ENCODE measurements at regions not wholly inside any gene's neighbourhood (a gene's known extent, or its start where the extent isn't known, plus 50 kb on each side); places are given as distances from the start of the nearest gene placed in this dataset.
"Not testable (repeated sequence)": the region's sequence is repeated elsewhere in the genome, so short reads cannot be mapped to it uniquely, and the experiment has no call there.

DNA sequence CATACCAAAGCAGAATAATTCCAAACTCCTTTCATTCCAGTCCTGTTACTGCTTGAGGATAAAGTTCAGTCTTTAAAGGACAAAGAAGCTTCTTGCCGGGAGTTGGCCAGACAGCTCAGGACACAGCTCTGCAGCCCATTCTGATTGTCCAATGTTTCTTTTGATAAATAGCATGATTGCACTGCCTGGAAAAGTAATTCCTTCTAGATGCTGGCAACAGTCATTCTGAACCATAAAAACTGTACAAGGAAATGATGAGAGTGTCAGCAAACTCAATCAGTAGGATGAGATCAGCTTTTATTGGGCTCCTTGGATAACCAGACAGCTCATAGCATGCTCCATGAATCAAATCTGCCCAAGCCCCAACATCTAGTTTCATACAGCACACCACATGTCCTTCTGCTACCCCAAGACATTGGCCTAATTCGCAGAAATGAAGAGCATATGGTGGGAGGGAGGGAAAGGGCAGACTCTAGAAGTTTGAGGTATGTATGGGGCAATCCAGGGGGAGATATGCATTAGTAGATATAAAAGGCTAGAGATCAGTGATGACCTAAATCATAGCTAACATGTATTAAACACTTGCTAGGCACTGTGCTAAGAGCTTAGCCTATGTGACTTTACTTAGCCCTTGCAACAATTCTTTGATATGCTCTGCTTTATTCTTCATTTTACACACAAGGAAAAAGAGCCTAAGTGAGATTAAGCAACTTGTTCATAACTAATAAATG, 219.9 kb upstream of the NREP start:
- no peak for DNase-seq (ENCODE audit: low read depth)

DNA sequence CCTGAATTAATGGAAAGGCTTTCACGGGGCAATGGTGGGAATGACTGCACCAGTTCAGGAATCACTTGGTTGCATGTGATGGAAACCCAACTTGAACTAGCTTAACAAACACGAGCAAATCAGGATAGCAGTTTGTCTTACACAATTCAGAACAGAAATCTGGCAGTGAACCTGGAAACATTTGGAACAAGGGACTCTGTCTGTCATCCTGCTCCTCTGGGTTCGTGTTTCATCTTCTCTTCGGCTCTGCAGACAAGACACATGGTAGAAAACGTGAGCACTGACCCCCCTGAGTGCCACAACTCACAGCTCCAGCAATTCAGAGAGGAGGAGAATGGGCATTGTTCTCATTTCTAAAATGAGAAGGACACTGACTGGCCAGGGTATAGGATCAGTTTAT, 218.1 kb upstream of the NREP start:
- no peak for DNase-seq (ENCODE audit: low read depth)

DNA sequence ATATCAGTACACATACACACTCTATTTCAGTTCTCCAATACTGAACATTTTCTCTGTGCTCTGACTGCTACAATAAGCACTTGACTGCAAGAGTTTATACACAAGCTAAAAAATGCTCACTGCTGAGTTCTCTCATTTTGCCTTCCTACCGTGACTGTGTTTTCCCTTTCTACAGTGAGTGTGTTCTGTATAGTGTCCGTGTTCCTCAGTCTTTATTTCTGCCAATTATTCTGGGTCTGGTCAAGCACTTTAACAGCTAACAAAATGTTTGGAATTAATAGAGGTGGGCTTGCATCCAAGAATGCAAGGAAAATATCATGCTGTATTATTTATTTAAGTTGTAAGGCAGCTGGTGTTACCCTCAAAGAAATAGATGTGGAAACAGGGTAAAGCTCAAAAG, 217.0 kb upstream of the NREP start:
- no peak for DNase-seq (ENCODE audit: low read depth)

DNA sequence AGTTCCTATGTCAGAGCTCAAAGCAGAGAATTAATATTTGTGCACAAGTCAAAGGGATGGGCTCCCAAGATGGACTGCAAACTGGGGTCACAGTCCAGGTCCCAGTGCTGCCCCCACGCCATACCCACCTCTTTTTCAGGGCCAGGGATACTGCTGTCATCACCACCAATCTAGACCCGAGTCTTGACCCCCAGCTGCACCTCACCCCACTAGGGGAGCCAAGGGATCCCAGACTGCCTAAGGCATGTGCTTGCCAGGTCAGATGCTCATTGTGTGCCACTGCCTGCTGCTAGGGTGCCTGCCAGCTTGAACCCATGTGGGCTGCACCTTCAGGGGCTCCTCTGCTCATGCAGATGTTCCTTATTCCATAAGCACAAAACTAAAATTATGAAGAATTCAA, 215.6 kb upstream of the NREP start:
- no peak for DNase-seq (ENCODE audit: low read depth)

DNA sequence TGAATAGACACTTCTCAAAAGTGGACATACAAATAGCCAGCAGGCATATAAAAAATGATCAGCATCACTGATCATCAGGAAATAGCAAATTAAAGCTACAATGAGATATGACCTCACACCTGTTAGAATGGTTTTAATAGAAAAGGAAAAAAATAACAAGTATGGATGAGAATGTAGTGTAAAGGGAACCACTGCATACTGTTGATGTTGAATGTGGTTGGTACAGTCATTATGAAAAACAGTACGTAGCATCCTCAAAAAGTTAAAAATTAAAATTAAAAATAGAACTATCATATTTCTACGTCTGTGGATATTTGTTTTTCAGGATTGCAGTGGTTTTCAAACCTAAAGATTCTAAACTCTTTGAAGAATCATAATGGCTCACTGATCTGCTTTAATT, 215.1 kb upstream of the NREP start:
- DNase-seq (ENCODE audit: low read depth) = no peak

DNA sequence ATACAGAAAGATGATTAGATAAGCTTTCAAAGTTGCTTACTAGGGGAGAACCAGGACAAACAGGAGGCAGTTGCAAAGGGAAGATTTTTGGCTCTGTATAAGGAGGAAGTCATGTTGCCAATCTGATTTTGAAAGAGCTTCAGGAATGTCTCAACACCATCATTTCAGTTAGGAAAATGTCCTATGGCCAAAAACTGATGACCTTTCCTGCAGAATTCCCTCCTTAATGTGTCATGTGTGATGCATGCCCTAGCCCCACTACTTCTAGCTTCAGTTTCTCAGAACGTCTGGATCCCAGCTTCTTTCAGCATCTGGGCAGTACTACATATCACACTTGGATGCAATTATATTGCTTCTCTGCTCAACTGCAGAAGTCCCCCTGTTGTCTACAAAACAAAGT, 211.5 kb upstream of the NREP start:
- no peak for DNase-seq (ENCODE audit: low read depth)

DNA sequence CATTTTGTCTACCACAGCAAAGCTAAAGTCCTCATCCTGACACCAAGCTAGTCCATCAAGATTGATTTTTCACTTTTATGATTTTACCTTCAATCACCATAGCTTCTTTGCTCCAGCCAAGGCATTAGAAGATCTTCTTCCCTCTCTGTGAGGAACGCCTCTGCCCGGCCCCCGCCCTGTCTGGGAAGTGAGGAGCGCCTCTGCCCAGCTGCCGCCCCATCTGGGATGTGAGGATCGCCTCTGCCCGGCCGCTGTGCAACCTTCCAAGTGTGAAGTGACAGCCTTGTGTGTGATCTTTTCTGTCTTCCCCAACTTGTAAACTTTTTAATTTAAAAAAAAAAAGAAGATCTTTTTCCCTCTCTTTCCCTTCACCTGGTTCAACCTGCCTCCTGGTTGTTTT, 210.5 kb upstream of the NREP start:
- no peak for DNase-seq (ENCODE audit: low read depth)

DNA sequence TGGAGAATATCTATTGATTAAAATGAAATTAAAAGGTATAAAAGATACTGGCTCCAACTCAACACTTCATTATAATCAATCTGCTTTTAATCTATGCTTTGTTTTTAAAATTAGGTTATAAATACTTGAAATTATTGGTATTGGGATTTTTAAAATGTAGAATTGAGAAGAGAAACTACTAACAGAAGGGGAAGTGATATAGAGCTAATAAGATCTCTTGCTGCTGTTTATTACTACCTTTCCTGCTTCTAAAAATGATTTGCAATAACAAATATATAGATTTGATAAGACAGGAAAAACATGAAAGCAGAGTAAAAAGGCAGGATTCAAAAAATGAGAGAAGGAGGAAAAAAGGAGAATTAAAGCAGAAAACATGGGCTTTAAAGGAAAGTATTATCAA, 209.3 kb upstream of the NREP start:
- DNase-seq (ENCODE audit: low read depth) = no peak

DNA sequence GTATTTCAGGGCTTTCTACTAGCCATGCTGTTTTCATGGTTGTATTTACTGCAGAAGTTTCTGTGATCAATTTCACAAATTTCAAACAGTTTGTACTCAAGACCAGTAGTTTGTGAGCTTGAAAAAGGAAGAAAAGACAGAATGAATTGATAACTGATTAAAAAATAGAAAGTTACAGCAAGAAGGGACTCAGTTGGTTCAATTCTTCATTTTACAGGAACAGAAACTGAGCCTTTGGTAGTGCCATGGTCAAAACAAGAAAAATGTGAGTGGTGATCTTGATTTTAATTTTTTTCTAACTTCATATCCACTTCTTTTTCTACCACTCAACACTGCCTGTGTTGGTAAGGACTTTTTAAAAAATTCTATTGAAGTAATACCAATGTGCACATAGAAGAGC, 206.6 kb upstream of the NREP start:
- DNase-seq (ENCODE audit: low read depth) = no peak

DNA sequence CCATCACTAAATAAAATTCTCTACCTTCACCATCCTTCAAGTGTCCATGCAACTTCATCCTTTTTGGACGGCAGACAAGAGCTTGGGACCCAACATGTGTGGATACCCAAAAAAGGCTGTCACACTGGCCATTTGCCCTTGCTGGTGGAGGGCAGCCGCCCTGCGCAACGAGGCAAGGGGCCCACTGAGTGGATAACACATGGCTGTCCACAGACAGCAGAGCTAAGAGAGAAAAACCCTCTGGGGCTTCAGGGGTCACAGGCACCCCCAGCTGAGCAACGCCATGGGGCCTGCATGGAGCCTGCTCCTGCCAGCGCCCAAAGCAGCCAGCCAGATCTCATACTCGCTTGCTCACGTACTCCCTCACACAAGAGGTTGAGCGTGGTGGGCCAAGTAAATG, 205.9 kb upstream of the NREP start:
- no peak for DNase-seq (ENCODE audit: low read depth)

DNA sequence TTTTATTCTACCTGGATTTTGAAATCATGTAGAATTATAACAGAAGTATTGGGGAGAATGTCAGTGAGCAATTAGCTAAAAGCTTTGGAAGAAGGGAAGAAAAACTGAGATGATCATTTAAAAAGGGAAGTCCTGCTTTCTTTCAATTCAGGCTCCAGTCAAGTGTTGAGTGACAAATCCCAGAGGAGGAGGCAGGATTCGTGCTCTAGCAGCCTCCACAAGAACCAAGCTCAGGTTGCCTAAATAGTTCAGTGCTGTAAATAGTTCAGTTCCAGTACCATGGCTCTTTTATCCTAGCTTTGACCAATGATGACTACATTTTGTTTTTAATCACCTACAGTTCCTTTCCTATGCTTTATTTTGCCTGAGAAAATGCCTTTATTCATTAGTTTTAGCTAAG, 204.9 kb upstream of the NREP start:
- DNase-seq (ENCODE audit: low read depth) = no peak

DNA sequence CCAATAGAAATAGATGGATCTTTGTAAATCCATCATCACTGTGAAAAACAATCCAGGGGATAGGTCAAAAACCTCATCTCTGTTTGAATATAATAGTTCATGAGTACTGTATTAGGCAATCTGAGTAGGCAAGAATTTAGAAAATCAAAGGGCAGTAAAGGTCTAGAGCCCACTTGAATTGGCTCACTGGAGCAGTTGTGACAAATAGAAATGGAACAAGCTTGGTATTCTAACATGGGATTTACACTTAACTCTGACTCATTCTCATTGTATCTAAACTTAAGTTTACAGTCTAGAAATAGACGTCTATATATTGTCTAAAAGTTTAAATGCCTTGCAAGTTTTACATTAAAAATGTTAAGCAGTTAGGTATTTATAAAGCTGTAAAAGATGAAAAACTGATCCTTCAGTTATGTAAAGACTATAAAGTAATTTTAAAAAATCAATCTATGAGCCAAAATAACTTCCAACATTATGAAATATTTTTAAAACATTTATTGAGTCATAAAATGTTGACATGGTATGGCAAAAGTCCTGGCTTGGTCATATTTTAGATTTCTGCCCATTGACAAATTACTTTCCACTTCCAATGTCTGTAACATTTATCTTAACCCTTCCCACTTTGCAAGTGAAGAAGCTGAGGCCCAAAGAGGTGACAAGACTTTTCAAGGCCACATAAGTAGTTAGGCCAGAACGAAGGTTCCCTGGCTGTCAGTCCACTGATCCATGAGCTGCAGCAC, 203.7 kb upstream of the NREP start:
- peak; percentile 57 for DNase-seq (ENCODE audit: low read depth)

DNA sequence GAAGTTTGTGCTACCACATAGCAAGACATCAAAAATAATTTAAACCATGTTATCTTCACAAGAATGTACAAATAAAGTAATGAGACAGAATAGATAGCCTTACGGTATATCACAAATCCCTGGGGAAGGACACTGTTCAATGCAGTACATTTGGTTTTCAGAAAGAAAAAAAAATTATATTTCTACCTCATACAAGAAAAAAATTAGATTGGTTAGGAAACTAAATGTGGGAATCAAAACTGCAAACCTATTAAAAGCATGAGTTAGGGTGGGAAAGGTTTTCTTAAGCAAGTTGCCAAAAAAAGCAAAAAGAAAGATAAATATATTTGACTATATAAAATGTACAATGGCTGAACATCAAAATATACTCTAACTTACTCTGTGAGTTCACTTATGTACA, 201.9 kb upstream of the NREP start:
- DNase-seq (ENCODE audit: low read depth) = no peak

DNA sequence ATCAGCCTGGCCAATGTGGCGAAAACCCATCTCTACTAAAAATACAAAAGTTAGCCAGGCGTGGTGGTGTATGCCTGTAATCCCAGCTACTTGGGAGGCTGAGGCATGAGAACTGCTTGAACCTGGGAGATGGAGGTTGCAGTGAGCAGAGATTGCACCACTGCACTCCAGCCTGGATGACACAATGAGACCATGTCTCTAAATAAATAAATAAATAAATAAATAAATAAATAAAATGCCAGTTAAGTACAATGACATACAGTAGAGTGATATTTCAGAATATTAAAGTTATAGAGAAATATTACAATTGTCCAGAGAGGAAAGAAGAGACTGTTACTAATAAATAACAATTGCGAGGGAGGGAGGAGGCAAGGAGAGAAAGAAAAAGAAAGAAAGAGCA, 199.8 kb upstream of the NREP start:
- DNase-seq (ENCODE audit: low read depth) = not testable (repeated sequence)

DNA sequence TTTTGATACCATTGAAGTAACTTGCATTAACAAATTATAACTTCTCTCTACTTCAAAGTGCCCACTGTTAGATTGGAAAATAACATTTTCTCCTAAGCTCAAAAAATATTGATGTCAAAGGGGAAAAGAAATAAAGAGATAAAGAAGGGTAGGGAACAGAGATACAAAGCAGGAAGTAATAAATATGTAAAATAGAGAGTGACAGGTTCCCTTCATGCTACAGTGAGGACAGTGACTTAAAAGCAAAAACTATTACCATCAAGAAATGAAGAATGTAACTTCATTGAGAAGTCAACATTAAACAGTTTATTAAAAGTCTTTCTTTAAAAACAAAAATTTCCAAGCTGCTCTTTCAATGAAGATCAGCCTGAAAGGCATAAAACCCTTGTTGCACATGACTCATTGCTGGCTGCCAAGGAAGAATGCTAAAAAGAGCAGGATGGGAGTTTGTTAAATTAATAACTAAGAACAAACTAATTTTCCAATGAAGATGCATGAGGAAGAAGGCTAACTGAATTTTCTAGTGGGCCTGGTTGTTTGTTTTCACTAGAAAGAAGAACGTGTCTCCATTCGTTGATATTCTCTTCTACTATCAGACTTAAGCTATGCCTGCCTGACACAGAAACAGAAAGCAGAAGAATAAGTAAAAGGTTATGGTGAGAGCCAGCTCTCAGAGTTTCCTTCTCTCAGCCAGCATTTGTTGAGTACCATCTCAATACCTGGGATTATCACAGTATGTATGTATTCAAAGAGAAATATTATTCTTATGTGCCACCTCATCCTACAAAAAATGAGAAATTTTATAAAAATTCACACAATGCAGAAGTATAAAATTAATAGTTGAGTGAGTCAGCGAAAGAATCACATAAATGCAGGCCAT, 197.8 kb upstream of the NREP start:
- DNase-seq (ENCODE audit: low read depth) = peak; percentile 62

DNA sequence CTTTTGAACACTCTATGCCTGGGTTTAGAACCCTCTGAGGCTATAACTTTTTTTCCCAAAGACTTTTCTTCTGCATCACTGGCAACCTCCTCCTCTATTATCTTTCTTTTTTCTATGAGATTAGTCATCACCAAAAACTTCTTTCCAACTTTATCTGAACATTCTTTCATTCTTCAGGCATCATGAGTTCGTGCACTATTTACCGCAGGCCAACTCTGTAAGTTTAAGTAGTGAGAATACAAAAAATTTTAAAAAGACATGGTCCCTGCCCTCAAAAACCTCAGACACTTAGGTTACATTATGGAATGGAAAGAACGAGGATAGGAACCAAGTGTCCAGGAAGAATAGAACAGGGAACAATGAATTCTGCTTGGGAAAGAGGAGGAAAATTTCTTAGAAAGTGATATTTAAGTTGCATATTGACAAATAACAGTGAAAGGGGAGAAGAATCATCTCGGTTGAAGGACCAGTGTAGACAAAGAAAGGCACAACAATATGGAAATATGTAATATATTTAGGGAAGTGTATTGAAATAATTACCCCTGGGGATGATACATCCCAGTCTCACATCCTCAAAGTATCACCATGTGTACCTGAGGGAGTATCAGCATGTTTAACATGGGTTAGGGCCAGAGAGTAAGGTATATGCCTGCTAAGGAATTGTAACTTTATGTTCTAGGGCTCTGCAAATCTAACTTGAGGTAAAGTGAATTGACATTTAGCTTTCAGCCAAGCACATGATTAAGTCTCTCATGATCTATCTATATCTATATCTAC, 196.5 kb upstream of the NREP start:
- peak; percentile 90 for DNase-seq (ENCODE audit: low read depth)

DNA sequence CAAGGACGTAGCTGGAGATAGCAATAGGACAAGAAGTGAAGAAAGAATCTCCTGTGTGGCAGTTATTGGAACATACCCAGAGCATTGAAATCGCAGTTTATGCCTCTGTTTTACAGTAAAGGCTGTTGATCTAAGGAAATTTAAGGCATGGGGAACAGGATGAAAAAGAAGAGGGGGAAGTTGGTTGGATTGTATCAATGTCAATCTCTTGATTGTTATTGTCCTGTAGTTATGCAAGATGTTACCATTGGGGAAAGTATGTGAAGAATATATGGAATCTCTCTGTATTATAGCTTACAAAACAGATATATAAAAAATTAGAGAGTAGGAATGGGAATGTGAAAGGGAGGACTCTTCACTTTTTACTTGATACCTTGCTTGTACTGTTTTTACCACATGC, 195.6 kb upstream of the NREP start:
- DNase-seq (ENCODE audit: low read depth) = no peak

DNA sequence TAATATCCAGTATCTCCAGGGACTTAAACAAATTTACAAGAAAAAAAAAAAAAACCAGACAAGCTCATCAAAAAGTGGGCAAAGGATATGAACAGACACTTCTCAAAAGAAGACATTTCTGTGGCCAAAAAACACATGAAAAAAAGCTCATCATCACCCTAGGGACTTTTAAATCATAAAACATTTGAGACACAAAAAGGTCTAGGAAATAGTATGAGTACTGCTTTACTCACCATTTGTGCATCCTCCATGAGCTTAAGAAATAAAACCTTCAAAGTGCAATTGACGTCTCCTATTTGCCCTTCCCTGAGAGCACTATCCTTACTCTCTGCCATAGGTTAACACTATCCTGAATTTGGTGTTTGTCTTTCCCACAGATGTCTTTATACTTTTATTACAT, 193.7 kb upstream of the NREP start:
- DNase-seq (ENCODE audit: low read depth) = no peak

DNA sequence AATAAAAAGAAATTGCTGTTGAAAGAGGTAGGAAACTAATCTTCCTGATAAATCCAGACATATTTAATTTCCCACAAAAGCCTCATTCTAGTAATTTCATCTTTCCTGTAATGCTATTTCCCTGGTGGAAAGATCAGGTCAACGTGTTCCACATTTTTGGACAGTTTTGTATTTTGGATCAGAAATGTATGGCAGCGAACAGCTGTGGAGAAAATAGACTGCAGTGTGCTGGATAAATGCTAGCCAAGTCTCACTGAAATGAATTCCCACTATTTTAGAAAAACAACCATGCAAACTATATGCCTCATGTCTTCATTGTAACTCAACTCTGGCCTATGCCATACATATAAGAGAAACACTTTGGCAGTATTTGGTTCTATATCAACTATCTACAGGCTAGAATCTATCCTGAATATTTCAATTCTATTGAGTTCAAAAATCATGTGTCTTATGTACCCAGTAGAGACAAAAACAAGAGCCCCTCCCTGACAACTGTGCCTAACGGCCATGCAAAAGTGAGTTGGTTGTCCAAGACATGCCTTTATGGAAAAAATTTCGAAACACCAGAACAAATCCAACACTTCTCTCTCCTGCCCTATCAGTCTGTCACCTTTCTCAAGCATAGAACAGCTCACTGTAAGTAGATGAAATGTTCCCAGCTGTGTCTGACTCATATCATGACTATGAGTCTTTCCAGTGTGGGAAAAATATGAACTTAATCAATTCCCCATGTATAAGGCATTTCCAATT, 191.3 kb upstream of the NREP start:
- DNase-seq (ENCODE audit: low read depth) = peak; percentile 97

DNA sequence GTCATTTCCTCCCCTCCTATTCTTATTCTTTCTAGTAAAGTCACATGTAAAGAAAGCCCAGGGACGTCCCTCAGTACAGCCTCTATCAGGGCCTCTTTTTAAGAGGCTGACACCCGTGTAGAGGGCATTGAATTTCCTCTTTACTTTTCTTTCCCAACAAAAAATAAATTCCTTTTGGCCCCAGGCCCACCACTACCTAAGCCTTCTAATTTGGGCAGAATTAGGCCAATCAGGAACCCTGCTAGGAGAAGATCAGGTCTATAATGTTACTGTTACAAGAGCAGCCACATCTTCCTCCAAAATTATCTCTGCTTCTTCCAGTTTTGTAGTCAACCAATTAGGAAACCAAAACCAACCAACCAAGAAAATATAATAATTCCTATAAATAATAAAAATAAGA, 189.6 kb upstream of the NREP start:
- DNase-seq (ENCODE audit: low read depth) = no peak

DNA sequence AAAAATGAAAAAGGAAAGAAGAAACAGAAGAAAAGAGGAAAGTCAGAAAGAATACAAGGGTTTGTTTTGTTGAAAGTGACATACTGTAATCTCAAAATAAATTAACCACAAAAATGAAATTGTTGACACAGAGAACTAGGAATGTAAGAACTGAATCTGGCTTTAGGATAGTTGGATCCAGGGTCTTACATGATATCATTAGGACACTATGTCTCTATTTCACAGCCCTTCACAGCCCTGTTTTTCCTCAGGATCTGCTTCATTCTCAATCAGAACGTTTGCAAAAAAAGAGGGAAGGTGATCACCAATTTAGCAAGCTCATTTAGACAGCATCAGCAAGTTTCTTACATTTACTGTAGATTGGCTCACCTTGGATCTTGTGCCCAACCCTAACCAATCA, 188.5 kb upstream of the NREP start:
- peak; percentile 80 for DNase-seq (ENCODE audit: low read depth)

All from iris pigment epithelial cell (primary cell).